C4-2B (cell line): ENCODE measurements at regions not wholly inside any gene's neighbourhood (a gene's known extent, or its start where the extent isn't known, plus 50 kb on each side); places are given as distances from the start of the nearest gene placed in this dataset.

Experiments
- H3K27ac ChIP-seq: fragments of 450-650 bp; 2 replicates; pipeline ENCODE4 v1.5.1; 2017
- ZFX ChIP-seq: fragments of 450-650 bp; IDR thresholded peaks from 2 replicates; pipeline ENCODE4 v1.6.1; 2017
- TF ChIP-seq, protein P1 (sequence below): fragments of 450-650 bp; conservative IDR thresholded peaks from 2 replicates; pipeline ENCODE4 v1.5.1; 2017; ENCODE audit warnings: mild to moderate bottlenecking

DNA sequence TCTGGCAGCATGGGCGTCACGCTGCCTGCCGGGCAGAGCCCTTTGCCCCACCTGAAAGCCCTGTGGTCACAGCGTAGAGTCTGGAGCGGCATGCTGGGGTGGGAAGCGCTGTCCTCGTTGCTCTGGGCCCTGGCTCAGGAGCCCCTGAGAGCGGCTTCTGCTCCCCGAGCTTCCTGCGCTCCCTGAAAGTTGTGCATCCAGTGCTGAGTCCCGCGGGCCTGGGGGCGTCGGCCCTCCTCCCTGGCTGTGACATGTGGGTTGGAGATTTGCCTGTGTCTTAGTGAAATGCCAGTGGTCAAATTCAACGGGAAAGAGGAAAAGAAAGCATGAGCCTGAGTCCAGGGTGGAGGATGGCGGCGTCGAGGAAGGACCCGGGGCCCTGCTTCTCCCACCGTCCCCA lies 1208.0 kb downstream of the BRD1 start:
- no peak overlapping the region for H3K27ac ChIP-seq
- no peak for TF ChIP-seq ZFX
- TF ChIP-seq, protein P1, sequence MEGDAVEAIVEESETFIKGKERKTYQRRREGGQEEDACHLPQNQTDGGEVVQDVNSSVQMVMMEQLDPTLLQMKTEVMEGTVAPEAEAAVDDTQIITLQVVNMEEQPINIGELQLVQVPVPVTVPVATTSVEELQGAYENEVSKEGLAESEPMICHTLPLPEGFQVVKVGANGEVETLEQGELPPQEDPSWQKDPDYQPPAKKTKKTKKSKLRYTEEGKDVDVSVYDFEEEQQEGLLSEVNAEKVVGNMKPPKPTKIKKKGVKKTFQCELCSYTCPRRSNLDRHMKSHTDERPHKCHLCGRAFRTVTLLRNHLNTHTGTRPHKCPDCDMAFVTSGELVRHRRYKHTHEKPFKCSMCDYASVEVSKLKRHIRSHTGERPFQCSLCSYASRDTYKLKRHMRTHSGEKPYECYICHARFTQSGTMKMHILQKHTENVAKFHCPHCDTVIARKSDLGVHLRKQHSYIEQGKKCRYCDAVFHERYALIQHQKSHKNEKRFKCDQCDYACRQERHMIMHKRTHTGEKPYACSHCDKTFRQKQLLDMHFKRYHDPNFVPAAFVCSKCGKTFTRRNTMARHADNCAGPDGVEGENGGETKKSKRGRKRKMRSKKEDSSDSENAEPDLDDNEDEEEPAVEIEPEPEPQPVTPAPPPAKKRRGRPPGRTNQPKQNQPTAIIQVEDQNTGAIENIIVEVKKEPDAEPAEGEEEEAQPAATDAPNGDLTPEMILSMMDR: no peak

DNA sequence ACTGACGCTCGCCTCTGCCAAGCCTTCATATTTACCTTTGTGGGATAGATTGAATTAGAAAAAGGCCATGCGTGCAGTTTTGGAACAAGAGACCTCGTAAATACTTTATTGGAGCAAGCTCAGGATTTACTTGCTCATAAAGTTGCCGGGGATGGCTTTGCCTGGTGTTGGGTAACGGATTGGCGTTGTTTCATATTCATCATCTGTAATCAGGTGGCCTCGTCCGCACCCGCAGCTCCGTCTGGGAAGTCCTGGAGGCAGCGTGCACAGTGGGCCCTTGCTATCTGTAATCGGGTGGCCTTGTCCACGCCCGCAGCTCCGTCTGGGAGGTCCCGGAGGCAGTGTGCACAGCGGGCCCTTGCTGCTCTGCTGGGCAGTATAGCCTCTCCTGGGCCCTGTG lies 1209.3 kb downstream of the BRD1 start:
- no peak for TF ChIP-seq ZFX
- TF ChIP-seq, protein P1: no peak
- H3K27ac ChIP-seq: peak overlapping the region; percentile 77

DNA sequence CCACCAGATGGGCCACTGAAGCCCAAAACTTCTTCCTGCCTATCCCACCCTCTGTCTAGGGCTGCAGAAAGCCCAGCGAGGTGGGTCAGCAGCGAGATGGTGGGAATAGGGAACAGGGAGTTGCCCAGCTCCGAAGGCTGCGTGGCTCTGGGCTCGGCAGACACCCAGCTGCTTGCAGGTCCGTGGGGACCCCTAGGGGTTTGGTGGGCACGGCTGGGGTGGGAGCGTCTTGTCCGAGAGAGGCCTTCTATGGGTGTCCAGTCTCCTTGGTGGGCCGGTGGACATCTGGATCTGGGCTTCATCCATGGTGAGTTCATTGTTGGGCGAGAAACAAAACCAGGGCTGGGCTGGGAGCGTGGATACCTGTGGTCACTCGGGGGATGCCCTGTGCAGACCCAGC lies 1211.0 kb downstream of the BRD1 start:
- TF ChIP-seq, protein P1: no peak
- no peak for TF ChIP-seq ZFX
- H3K27ac ChIP-seq: no peak overlapping the region

DNA sequence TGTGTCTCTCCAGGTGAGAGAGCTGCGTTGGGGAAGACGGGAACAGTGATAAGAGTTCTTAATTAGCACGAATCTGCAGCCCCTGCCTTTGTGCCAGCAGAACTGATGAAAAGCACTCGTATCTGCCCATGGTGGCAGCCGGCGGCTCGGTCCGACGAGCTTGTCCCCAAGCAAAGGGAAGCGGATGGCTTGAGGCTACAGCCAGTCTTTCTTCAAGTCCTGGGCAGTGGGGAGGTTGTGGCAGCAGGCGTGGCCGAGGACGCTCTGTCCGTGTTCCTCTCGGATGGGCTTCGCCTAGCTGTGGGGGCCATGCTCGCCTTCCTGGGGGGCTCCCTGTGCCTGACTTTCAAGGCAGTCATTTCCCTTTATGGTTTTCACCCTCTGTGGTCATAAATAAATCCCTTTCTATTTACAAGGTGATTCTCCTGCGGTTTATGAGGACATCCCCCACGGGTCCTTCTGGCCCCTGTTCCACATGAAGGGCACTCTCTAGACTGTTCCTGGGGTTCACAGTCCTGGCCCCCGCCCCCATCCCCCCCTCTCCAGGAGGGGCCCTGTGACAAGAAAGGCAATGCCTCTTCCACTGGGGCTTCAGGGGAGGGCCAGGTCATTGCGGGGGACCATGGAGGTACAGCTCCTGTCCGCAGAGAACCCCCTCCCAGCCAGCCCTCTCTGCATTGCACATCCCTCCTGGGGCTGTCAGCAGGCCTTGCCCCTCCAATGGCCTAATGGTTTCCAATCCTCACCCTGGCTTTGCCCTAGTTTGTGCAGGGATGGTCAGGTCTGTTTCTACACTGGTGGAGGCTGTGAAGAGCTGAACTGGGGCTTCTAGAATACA lies 1212.3 kb downstream of the BRD1 start:
- no peak overlapping the region for H3K27ac ChIP-seq
- TF ChIP-seq, protein P1: no peak
- TF ChIP-seq ZFX: no peak

DNA sequence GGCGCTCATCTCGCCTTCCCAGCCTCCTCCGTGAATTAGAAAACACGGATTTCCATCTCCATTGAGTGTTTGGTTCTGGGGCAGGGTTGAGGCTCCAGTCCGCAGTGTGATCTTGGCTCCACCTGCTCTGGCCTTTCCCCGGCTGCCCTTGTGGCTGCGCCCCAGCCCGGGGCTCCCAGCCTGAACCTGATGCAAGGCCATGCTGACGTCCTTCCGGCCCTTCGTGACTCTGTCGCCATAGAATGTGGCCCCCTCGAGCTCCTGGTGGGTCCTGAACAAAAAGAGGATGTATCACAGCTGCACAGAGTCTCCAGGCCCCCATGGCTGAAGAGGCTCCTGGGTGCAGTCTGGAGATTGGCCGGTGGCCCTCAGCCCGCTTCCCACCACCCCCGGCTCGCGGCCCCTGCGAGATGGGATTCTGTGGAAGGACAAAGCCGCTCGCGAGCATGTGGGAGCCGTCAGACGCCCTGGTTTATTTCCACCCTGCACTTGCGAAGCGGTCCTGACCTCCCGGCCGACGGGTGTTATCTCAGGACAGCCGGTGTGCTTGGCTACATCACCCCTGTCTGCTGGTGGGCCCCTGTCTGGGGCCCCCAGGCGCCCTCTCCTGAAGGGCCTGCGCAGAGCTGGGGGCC lies 1214.0 kb downstream of the BRD1 start:
- TF ChIP-seq ZFX: no peak
- TF ChIP-seq, protein P1: no peak

DNA sequence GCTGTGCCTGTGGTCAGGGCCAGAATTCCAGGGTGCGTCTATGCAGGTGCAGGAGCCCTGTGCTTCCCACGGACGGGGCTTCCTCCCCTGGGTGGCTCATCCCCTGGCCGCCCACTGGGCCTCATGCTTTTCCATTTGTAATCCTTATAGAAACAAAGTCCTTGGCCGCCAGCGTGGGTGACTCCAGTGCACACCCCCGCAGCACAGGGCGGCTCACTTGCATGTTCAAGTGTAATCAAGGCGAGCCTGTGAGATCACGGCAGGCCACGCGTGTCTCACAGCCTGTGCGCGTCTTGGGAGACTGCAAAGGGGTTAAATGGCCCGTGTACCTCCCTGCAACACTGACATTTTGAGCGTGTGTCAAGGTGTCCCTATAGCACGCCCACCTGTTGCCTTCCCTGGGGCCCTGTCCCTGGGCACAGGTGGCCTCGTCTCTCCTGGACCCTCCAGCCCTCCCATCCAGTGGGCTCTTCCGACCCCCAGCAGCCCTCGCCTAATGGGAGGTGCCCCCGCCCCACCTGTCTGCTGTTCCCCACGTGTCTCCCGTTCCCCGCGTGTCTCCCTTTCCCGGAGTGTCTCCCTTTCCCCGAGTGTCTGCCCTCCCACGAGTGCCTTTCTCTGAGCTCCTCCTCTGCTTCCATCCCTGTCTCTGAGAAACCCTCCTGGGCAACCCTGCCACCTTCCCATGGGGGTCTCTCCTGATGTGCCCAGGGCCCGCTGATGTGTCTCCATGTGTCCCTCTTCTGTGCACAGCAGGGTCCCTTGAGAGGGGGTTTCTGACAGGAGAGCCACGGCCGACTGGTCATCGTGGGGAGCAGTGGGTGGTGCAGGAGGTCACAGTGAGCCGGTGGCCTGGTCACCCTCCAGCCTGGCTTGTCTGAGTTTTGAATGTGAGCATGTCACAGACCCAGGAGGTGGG lies 1215.3 kb downstream of the BRD1 start:
- TF ChIP-seq ZFX: no peak
- TF ChIP-seq, protein P1: no peak
- no peak overlapping the region for H3K27ac ChIP-seq

More for the DNA sequence above, 1214.0 kb downstream of the BRD1 start:
- H3K27ac ChIP-seq: no peak overlapping the region
